Lower leg skin (tissue), 3 donors: ENCODE measurements at regions not wholly inside any gene's neighbourhood (a gene's known extent, or its start where the extent isn't known, plus 50 kb on each side); places are given as distances from the start of the nearest gene placed in this dataset.

Experiments
- CTCF ChIP-seq, 3 donors: fragments of 450-650 bp; IDR thresholded peaks; one replicate each; pipeline ENCODE4 v1.5.1; 2016; ENCODE audit warnings: antibody characterized with exemption in 3 of 3, mild to moderate bottlenecking in 3 of 3, moderate library complexity in 2 of 3
- POLR2A ChIP-seq, 2 donors: fragments of 450-650 bp; IDR thresholded peaks; one replicate each; pipeline ENCODE4 v1.6.1; 2016 to 2017; ENCODE audit warnings: antibody characterized with exemption in 2 of 2, mild to moderate bottlenecking in 1 of 2, moderate library complexity in 1 of 2

GRCh38 chr4:12084690-12085089 lies 656.0 kb upstream of the HS3ST1 start:
- TF ChIP-seq CTCF (IDR thresholded peaks at IDR 0.05) (no peak), POLR2A (IDR thresholded peaks at IDR 0.05) (no peak)
